GM12874 (cell line): ENCODE measurements at regions not wholly inside any gene's neighbourhood (a gene's known extent, or its start where the extent isn't known, plus 50 kb on each side); places are given as distances from the start of the nearest gene placed in this dataset.

Source experiments
- TF ChIP-seq, protein P1 (sequence below): IDR thresholded peaks from 2 replicates; pipeline ENCODE4 v1.5.1; 2011; ENCODE audit warnings: low read depth, mild to moderate bottlenecking, control low read depth, low read length, moderate library complexity; ENCODE audit not compliant: insufficient read depth

DNA sequence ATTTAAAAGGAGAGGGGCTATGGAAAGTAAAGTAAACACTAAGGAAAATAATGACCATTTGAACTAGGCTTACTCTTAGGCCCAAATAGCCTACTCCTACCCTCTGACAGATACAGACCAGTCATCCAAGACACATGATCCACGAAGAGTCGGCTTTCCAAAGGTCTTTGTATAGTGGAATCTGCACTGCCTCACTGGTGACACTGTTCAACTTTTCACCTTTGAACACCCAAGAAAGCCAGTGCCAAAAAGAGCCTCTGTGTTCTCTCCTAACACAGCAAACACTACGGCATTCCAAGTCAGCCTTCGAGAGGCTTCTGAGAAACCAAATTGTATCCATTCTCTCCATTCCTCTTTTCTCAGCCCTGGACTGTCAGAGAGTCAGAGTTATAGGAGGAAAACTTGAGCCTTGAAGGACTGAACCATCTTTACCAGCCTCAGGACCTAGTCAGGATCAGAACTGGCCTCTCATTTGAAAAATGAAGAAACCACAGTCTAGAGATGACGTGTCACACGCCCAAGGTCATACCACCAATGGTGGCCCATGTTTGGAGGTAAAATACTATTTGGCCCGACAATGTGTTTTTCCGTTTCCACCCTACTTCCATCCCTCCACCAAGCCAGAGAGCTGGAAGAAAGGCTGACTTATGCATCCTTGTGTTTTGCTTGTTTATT is 267.4 kb upstream of the ACVR2A start:
- TF ChIP-seq, protein P1, sequence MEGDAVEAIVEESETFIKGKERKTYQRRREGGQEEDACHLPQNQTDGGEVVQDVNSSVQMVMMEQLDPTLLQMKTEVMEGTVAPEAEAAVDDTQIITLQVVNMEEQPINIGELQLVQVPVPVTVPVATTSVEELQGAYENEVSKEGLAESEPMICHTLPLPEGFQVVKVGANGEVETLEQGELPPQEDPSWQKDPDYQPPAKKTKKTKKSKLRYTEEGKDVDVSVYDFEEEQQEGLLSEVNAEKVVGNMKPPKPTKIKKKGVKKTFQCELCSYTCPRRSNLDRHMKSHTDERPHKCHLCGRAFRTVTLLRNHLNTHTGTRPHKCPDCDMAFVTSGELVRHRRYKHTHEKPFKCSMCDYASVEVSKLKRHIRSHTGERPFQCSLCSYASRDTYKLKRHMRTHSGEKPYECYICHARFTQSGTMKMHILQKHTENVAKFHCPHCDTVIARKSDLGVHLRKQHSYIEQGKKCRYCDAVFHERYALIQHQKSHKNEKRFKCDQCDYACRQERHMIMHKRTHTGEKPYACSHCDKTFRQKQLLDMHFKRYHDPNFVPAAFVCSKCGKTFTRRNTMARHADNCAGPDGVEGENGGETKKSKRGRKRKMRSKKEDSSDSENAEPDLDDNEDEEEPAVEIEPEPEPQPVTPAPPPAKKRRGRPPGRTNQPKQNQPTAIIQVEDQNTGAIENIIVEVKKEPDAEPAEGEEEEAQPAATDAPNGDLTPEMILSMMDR: no peak

DNA sequence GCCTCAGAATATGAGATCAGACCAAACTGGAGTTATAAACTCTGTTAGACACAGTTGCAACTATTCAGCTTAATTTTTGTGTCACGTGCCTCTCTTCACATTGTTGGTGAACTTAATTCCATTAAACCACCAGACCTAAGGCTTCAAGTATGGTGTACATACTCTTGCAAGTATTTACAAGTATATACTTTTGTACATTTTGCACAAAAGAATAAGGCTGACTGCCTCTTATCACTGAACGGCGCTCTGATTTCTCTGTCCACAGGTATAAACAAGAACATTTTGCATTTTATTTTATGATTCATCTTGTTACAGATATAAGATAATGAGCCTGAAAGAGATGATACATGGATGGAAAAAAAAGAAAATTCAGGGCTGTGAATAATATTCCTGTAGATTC is 269.7 kb upstream of the ACVR2A start:
- TF ChIP-seq, protein P1: no peak

DNA sequence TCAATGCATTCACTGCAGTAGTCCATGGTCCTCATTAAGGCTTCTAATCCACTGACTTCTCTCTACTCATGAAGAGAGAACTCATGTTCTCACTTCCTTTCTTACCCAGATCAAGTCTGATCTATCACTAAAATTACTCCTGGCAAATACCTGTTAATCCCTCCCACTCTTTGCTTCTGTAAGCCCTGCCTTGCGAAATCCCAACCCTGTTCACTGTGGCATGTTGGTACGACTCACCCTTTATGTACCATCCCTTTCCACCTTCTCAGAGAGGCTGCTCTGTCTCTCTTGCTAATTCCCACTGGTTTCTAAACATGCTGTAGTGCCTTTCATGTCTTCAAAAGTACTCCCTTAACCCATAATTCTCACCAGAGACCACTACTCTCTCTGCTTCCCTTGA is 272.2 kb upstream of the ACVR2A start:
- TF ChIP-seq, protein P1: no peak

DNA sequence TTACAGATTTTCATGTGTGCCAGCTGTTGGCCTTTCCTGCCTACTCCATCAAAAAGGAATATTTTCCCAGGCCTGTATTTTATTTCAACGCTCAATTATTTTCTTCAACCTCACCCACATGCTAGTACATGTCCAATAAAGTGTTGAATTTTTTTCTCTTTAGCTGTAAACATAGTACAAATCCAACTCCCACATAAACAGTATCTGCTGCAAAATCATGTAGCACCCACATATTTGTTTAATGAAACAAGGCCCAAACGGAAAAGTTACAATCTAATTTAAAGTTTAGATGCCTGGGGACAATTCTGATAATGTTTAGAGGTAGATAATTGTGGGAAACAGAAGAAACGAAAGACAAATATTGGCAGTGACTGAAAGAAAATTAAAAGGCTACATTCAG is 275.4 kb upstream of the ACVR2A start:
- TF ChIP-seq, protein P1: no peak

DNA sequence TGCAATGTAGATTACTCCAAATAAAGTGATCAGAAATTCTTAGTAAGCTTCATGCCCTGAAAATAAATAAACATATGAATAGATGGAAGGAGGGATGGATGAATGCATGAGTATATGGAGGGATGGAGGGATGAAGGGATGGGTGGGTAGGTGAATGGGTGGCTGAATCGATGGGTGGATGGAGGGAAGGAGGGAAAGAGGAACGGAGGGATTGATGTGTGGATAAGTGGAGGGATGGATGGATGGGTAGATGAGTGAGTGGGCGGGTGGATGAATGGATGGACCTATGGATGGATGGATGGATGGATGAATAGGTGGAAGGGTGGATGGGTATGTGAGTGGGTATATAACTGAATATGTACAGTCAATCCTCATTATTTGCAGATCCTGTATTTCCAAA is 276.7 kb upstream of the ACVR2A start:
- TF ChIP-seq, protein P1: no peak

DNA sequence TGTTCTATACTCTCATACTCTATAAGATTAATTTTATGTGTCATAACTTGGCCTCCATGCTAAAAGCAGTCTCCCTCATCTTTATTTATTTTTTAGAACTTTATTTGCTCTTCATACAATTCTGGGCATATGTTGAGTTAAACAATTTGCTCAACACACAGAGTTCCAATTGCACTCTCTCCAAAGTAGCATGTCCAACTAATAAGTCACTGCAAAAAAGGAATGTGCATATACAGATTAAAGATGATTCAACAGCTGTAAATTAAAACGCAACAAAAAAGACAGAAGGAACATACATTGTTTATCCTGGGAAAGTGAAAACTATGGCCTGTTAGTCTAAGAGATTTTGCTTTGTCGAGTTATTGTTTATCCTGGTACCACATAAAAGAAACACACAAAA is 277.7 kb upstream of the ACVR2A start:
- TF ChIP-seq, protein P1: no peak

DNA sequence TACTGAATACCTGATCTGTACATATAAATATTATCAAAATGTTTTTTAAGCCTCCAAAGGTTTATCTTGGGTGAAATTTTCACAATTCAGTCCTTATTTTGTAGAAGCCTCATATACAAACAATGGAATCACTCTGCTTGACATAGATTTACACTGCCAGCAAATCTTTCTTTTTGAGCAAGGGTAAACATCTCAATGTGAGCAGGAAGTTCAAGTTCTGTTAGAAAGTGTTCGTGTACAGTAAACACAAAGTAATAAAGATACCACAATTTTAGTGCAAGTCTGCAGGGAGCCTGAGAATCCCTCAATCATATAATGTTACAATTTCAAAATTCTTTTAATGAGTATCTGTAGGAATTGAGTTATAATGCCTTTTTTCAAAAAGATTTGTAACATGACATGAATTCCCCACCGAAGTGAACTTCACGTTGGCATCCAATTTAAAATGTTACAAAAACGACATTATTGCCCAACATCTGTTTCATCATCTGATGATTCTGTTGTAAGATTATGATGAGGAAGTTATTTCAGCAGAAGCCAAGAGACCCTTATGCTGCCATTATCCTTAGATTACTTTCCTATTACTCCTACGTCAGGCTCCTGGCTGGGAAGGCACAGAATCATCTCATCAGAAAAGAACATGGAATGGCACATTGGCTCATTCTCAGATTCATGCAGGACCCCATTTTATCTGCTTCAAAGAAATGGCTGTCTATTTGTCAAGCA is 283.9 kb upstream of the ACVR2A start:
- TF ChIP-seq, protein P1: no peak
